ENCODE measurements at regions not wholly inside any gene's neighbourhood (a gene's known extent, or its start where the extent isn't known, plus 50 kb on each side); places are given as distances from the start of the nearest gene placed in this dataset.

GRCh38 chr1:112788561-112788960 lies 73.4 kb upstream of the PPM1J start:
- TF ChIP-seq CTCF (IDR thresholded peaks at IDR 0.05) = no peak
- H3K4me3 ChIP-seq = no peak overlapping the region
- no peak for DNase-seq (ENCODE audit: low spot score in 2 of 2)
- no peaks in the 10 kb centered on the region for H3K9me3 ChIP-seq
- no peaks in the 10 kb centered on the region for H3K4me1 ChIP-seq
- H3K36me3 ChIP-seq = no peaks in the 10 kb centered on the region
- intact Hi-C loops (cut with DNase I) = no loop called here
- H3K27me3 ChIP-seq = no peaks in the 10 kb centered on the region
- H3K27ac ChIP-seq = no peak overlapping the region

GRCh38 chr1:112788054-112788453 lies 72.9 kb upstream of the PPM1J start:
- H3K9me3 ChIP-seq = no peaks in the 10 kb centered on the region
- no peaks in the 10 kb centered on the region for H3K27me3 ChIP-seq
- no peak for DNase-seq (ENCODE audit: low spot score in 2 of 2)
- no peaks in the 10 kb centered on the region for H3K4me1 ChIP-seq
- no peak for TF ChIP-seq CTCF (IDR thresholded peaks at IDR 0.05)
- no peak overlapping the region for H3K4me3 ChIP-seq
- no peak overlapping the region for H3K27ac ChIP-seq
- intact Hi-C loops (cut with DNase I) = no loop called here
- no peaks in the 10 kb centered on the region for H3K36me3 ChIP-seq

GRCh38 chr1:112783059-112783458 lies 67.9 kb upstream of the PPM1J start:
- no peak for DNase-seq (ENCODE audit: low spot score in 2 of 2)
- no peak overlapping the region for H3K4me3 ChIP-seq
- no peak overlapping the region for H3K27ac ChIP-seq
- H3K27me3 ChIP-seq = no peaks in the 10 kb centered on the region
- no peaks in the 10 kb centered on the region for H3K36me3 ChIP-seq
- intact Hi-C loops (cut with DNase I) = no loop called here
- H3K9me3 ChIP-seq = no peaks in the 10 kb centered on the region
- no peak for TF ChIP-seq CTCF (IDR thresholded peaks at IDR 0.05)
- no peaks in the 10 kb centered on the region for H3K4me1 ChIP-seq

- no peaks in the 10 kb centered on the region for H3K27me3 ChIP-seq
- no peaks in the 10 kb centered on the region for H3K4me1 ChIP-seq
- no peak for DNase-seq (ENCODE audit: low spot score in 2 of 2)
- no peak overlapping the region for H3K27ac ChIP-seq
- no peak overlapping the region for H3K4me3 ChIP-seq
- H3K9me3 ChIP-seq = no peaks in the 10 kb centered on the region
- TF ChIP-seq CTCF (IDR thresholded peaks at IDR 0.05) = no peak
- intact Hi-C loops (cut with DNase I) = no loop called here
- no peaks in the 10 kb centered on the region for H3K36me3 ChIP-seq
Measured at GRCh38 chr1:112779665-112780526, 64.8 kb upstream of the PPM1J start.

GRCh38 chr1:112778137-112778536 lies 63.0 kb upstream of the PPM1J start:
- Histone ChIP-seq H3K36me3 (no peaks in the 10 kb centered on the region), H3K9me3 (no peaks in the 10 kb centered on the region), H3K4me3 (no peak overlapping the region), H3K4me1 (no peaks in the 10 kb centered on the region), H3K27me3 (no peaks in the 10 kb centered on the region), H3K27ac (no peak overlapping the region)
- no peak for DNase-seq (ENCODE audit: low spot score in 2 of 2)
- no peak for TF ChIP-seq CTCF (IDR thresholded peaks at IDR 0.05)
- intact Hi-C loops (cut with DNase I) = no loop called here

Data from ascending aorta (tissue), 2 donors.